PFSK-1 (cell line): ENCODE measurements at regions not wholly inside any gene's neighbourhood (a gene's known extent, or its start where the extent isn't known, plus 50 kb on each side); places are given as distances from the start of the nearest gene placed in this dataset.

ENCODE experiments used
- FOXP2 ChIP-seq: optimal IDR thresholded peaks from 2 replicates; pipeline ENCODE3; 2011; ENCODE audit warnings: borderline replicate concordance, control low read depth, inconsistent platforms; ENCODE audit not compliant: insufficient read depth; ENCODE audit errors: extremely low read length, extremely low read depth
- POLR2AphosphoS5 ChIP-seq: IDR thresholded peaks from 2 replicates; pipeline ENCODE4 v1.6.1; 2012; ENCODE audit warnings: low read depth, mild to moderate bottlenecking, control low read depth, low read length, moderate library complexity
- SIN3A ChIP-seq: IDR thresholded peaks from 2 replicates; pipeline ENCODE4 v1.6.1; 2012; ENCODE audit warnings: mild to moderate bottlenecking, low read length, moderate library complexity, borderline replicate concordance; ENCODE audit not compliant: insufficient read depth
- TAF1 ChIP-seq: IDR thresholded peaks from 2 replicates; pipeline ENCODE4 v1.6.1; 2012; ENCODE audit warnings: low read length, control low read depth, borderline replicate concordance; ENCODE audit not compliant: insufficient read depth
- TF ChIP-seq, protein P1 (sequence below), 2 experiments: IDR thresholded peaks; 2 replicates each; pipeline versions ENCODE4 v1.6.1 to v1.8.0; 2011 to 2012; ENCODE audit warnings: low read depth in 2 of 2, low read length in 2 of 2, control low read depth in 1 of 2, inconsistent platforms in 1 of 2, mild to moderate bottlenecking in 1 of 2, moderate library complexity in 1 of 2; ENCODE audit not compliant: insufficient read depth in 1 of 2

DNA sequence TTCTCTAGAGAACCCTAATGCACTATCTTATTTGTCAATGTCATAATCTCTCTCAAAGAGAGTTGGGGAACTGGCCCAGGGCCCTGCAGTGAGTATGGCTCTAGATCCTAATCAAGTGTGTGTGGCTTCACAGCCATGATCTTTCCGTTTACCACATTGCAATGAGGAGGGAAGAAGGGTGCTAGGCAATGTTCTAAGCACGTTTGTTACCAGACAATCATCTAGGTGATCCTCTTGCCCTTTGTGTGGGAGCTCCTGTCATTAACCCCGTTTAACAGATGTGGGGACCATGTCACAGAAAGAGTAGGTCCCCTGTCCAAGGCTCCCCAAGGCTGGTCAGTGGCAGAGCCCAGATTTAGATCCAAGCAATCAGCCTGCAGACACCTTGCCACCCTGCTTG lies 128.2 kb upstream of the IRX4 start:
- TF ChIP-seq POLR2AphosphoS5: no peak
- TF ChIP-seq SIN3A: no peak
- TF ChIP-seq TAF1: no peak
- TF ChIP-seq FOXP2: no peak
- TF ChIP-seq, protein P1, sequence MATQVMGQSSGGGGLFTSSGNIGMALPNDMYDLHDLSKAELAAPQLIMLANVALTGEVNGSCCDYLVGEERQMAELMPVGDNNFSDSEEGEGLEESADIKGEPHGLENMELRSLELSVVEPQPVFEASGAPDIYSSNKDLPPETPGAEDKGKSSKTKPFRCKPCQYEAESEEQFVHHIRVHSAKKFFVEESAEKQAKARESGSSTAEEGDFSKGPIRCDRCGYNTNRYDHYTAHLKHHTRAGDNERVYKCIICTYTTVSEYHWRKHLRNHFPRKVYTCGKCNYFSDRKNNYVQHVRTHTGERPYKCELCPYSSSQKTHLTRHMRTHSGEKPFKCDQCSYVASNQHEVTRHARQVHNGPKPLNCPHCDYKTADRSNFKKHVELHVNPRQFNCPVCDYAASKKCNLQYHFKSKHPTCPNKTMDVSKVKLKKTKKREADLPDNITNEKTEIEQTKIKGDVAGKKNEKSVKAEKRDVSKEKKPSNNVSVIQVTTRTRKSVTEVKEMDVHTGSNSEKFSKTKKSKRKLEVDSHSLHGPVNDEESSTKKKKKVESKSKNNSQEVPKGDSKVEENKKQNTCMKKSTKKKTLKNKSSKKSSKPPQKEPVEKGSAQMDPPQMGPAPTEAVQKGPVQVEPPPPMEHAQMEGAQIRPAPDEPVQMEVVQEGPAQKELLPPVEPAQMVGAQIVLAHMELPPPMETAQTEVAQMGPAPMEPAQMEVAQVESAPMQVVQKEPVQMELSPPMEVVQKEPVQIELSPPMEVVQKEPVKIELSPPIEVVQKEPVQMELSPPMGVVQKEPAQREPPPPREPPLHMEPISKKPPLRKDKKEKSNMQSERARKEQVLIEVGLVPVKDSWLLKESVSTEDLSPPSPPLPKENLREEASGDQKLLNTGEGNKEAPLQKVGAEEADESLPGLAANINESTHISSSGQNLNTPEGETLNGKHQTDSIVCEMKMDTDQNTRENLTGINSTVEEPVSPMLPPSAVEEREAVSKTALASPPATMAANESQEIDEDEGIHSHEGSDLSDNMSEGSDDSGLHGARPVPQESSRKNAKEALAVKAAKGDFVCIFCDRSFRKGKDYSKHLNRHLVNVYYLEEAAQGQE (IDR thresholded peaks at IDR 0.05; ENCODE audit: insufficient read depth in 1 of 2, low read depth in 2 of 2, low read length in 2 of 2): no peak

DNA sequence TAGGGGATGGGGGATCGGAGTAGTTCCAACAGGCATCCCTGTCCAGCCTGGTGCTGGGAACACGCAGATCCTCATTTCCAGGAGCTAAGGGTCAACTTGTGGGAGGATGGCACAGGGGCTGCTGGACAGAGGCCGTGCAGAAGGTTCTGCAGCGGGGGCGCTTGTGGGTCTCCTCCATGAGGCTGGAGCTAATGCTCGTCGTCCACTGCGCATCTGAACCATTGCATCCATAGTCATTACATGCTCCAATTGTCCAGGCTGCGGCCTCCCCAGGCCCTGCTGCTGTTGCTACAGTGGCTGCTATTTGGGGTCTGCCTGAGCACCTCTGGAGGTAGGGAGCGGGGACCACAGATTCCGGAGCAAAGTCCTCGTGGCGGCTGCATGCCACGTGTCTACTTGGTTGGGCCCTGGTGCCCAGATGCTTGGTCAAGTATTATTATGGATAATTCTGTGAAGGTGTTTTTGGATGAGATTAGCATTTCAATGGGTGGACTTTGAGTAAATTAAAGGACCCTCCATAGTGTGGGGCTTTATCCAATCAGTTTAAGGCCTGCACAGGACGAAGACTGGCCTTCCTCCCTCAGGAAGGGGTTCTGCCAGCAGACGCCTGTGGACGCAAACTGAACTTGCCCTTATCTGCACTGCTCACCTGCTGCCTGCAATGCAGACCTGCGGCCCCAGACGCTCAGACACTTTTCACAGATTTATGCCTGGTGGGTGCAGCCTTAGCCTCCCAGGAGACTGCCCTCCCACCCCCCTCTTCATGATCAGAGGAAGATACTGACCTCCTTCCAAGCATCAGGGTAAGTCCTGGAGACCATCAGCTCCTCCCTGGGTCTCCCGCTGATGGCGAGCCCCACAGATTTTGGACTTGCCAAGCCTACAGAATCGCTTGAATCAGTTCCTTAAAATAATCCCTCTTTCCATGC lies 127.5 kb upstream of the IRX4 start:
- TF ChIP-seq FOXP2 (no peak), TAF1 (no peak), SIN3A (no peak), POLR2AphosphoS5 (no peak)
- TF ChIP-seq, protein P1 (IDR thresholded peaks at IDR 0.05; ENCODE audit: insufficient read depth in 1 of 2, low read depth in 2 of 2, low read length in 2 of 2): no peak

DNA sequence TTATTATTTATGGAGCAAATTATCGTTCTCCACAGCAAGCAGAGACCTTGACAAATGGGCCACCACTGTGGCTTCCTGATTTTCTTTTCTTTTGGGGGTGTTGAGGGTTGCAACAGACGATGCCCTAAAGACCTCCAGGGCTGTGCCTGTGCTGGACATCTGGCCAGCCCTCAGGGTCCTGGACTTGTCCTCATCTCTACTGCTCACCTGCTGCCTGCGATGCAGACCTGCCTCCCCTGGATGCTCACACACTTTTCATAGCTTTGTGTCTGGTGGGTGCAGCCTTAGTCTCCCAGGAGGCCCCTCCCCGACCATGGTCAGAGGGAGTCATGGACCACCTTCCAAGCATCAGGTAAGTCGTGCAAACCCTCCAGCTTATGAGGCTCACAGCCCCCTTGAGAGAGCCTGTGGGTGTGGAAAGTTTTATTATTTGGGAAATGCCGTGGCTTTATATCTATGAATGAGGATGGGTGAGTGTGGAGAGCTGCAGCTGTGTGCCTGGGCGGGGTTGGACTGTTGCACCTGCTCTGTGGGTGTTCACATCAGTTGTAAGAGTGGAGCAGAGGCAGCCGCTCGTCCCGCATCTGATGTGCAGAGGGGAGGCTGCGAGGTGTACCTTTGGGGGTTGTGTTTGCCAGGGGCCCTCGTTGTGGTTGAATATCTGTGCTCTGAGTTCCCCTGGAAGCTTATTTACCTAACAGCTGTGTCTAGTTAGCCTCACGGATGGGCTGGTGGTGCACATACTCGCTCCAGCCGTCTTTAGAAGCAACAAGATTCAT lies 126.3 kb upstream of the IRX4 start:
- TF ChIP-seq SIN3A (no peak), POLR2AphosphoS5 (no peak), TAF1 (no peak), FOXP2 (no peak)
- TF ChIP-seq, protein P1 (IDR thresholded peaks at IDR 0.05; ENCODE audit: insufficient read depth in 1 of 2, low read depth in 2 of 2, low read length in 2 of 2): no peak

DNA sequence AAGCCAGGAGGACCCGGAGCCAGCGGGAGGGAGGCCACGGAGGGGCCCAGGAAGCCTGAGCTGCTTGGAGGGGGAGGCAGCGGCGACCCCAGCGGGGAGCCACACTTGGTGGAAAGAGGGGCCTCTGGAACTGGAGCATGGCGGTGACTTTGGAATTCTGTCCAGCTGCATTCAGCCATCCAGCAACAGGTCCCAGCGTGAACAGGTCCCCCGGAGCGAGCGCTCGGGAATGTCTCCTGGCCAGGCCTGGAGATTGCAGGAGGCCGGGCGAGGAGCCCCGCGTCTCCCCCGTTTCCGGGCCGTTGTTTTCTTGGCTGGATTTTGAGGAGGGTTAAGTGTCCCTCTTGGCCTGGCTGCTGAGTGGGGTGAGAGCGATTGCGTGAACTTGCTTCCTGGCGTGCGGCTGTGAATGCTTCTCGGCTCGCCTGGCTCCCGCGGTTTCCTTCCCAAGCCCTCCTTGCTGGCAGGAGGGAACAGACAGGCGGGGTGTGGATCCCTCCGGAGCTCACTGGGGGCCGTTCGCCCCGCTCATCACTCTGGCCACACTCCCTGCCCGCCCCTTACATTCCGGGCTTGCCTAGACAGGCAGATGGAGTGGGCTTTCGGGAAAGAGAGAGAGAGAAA lies 125.3 kb upstream of the IRX4 start:
- no peak for TF ChIP-seq SIN3A
- TF ChIP-seq TAF1: no peak
- TF ChIP-seq, protein P1 (IDR thresholded peaks at IDR 0.05; ENCODE audit: insufficient read depth in 1 of 2, low read depth in 2 of 2, low read length in 2 of 2): no peak
